GM18505 (cell line): ENCODE measurements at regions not wholly inside any gene's neighbourhood (a gene's known extent, or its start where the extent isn't known, plus 50 kb on each side); places are given as distances from the start of the nearest gene placed in this dataset.
"Not testable (repeated sequence)": the region's sequence is repeated elsewhere in the genome, so short reads cannot be mapped to it uniquely, and the experiment has no call there.

Source experiments
- ATAC-seq: cut with Tn5 transposase; IDR thresholded peaks from one replicate; pipeline ENCODE4 v1.9.1; 2021; ENCODE audit not compliant: unreplicated experiment
- POLR2A ChIP-seq: IDR thresholded peaks from 4 replicates; pipeline ENCODE4 v1.6.1; 2011; ENCODE audit warnings: borderline replicate concordance; ENCODE audit not compliant: insufficient read depth, insufficient read length; ENCODE audit errors: extremely low read depth

- ATAC-seq, result no peak
- no peak for TF ChIP-seq POLR2A
Observed at GRCh38 chr5:54404568-54404967, 50.9 kb upstream of the HSPB3 start.

DNA sequence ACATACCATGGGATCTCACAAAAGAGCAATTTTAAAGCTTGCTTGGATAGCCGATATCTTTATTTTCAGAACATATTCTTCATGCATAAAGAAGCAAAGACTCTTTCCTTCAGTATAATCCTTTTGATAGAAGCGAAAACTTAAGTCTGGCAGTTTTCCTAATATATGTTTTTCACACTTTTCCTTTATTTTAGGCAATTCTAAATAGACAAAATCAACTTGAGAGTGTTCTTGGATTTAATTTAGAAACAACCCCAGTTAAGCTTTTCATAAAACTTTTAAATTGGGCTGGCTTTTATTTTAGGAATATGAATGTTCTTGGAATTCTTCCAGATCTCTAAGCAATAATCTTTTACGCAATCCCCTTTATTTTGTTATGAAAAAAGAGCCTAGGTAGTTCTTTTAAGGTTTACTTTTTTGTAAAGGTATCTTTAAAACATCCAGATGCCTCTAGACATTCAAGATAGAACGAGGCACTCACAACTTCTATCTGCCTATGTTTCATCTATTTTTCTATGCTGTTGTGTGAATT, 51.5 kb upstream of the HSPB3 start:
- no peak for ATAC-seq
- TF ChIP-seq POLR2A, result no peak

- no peak for TF ChIP-seq POLR2A
- no peak for ATAC-seq
Observed at GRCh38 chr5:54403121-54403520, 52.4 kb upstream of the HSPB3 start.

DNA sequence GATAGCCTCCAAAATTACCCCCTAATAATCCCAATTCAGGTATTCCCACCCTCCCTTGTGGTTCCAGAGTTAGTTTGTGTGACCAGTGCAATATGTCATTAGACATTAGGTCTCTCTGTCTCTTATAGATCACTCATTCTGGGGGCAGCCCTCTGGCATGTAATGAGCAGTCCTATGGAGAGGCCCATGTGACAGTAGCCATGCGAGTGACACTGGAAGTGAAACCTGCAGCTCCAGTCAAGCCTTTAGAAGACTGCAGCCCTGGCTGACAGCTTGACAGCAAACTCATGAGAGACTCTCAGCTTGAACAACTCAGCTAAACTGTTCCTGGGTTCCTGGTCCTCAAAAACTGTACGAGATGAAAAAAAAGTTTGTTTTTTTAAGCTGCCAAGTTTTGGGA, 54.0 kb upstream of the HSPB3 start:
- no peak for TF ChIP-seq POLR2A
- ATAC-seq, result peak; percentile 95

- no peak for TF ChIP-seq POLR2A
- no peak for ATAC-seq
Observed at GRCh38 chr5:54398191-54398590, 57.3 kb upstream of the HSPB3 start.

DNA sequence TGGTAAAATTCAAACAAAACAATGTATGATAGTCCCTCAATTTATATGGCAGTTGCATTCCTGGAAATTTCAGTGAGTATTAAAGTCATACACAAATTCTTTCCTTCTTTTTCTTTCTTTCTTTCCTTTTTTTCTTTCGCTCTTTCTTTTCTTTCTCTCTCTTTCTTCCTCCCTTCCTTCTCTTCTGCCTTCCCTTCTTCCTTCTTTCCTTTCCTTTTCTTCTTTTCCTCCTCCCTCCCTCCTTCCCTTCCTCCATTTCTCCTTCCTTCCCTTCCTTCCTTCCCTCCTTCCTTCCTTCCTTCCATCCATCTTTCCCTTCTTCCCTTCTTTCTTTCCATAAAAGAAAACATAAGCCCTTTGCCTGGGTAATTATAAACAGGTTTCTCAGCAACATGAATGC, 58.1 kb upstream of the HSPB3 start:
- ATAC-seq, result no peak
- TF ChIP-seq POLR2A, result no peak

GRCh38 chr5:54393007-54393406, 62.5 kb upstream of the HSPB3 start:
- not testable (repeated sequence) for ATAC-seq

DNA sequence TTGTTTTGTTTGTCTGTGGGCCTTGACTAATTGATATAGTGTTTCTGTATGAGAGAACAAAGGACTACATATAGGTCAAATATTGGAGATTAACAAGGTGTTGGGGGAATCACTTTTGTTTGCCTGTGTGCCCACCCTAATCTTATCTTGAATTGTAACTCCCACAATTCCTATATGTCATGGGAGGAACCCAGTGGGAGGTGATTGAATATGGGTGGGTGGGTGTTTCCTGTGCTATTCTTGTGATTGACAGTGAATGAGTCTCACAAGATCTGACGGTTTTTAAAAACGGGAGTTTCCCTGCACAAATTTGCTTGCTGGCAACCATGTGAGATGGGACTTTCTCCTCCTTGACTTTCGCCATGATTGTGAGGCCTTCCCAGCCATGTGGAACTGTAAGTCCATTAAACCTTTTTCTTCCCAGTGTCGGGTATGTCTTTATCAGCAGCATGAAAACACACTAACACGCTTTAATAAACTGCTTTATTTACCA, 64.9 kb upstream of the HSPB3 start:
- no peak for ATAC-seq
- no peak for TF ChIP-seq POLR2A

DNA sequence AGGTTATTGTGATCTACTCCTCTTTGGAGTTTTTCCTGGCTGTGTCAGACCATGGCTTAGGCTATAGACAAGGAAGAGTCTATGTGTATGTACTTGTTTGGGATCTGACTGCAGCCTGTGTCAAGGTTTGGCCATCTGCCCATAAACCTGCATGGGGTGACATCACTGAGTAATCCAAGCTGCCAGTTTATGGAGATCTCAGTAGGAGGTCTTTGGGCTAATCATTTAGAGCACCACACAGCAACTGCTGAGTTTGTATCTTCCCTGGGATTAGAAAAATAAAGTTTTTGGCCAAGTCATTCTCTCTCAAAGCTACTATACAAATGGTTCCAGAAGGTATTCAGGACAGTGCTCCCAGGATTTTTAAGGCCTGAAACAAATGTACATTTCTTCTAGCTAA, 65.5 kb upstream of the HSPB3 start:
- TF ChIP-seq POLR2A, result no peak

DNA sequence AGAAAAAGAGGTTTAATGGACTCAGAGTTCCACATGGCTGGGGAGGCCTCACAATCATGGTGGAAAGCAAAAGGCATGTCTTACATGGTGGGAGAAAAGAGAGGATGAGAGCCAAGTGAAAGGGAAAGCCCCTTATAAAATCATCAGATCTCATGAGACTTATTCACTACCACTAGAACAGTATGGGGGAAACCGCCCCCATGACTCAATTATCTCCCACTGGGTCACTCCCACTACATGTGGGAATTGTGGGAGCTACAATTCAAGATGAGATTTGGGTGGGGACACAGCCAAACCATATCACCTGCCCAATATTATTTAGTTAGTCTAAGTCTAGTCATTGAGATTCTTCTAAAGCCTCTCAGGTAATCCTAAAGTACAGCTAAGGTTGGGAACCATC, 66.1 kb upstream of the HSPB3 start:
- not testable (repeated sequence) for ATAC-seq

More for the DNA sequence above, 65.5 kb upstream of the HSPB3 start:
- ATAC-seq, result no peak

DNA sequence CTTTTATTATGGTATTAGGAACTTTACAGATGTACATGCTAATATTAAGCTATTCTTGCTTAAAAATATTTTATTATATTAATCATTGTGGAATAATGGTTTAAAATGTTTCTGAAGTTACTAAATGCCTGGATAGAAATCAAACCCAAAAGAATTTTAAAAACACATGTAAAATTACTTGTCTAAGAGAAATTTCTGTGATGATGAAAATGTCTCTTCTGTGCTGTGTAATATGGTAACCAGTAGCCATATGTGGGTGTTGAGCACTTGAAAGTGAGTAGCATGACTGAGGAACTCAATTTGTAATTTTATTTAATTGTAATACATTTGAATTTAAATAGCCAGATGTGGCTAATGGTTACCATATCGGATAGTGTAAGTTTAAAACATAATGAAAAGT, 66.7 kb upstream of the HSPB3 start:
- TF ChIP-seq POLR2A, result no peak
- ATAC-seq, result no peak

GRCh38 chr5:54388409-54388808, 67.1 kb upstream of the HSPB3 start:
- no peak for ATAC-seq
- TF ChIP-seq POLR2A, result no peak

DNA sequence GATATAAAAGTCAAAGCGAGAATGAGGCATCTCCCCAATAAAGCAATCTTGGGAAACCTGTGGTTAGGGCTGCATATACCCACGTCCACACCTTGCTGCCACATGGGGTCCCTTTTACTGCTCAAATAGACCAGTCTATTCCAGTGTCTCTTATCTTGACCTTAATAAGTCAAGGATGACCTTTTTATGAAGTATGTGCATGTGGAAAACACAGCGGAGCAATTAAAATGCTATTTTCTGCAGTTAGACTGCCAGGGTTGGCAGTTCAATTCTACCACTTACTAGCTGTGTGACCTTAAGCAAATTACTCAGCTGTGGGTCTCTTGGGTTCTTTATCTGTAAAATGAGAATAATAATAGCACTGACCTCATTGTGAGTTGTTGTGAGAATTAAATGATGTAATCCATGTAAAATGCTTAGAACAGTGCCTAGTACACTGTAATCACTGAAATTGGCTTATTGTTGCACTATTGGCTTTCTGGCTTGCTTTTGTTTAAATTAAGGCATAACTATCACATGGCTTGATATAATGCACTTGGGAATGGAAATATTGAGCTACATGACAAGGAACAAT, 67.8 kb upstream of the HSPB3 start:
- no peak for TF ChIP-seq POLR2A
- no peak for ATAC-seq

- no peak for ATAC-seq
- no peak for TF ChIP-seq POLR2A
Observed at GRCh38 chr5:54387031-54387430, 68.5 kb upstream of the HSPB3 start.

- ATAC-seq, result no peak
- TF ChIP-seq POLR2A, result no peak
Observed at GRCh38 chr5:54385994-54386393, 69.5 kb upstream of the HSPB3 start.
